Fibroblast of gingiva (primary cell): ENCODE measurements at regions not wholly inside any gene's neighbourhood (a gene's known extent, or its start where the extent isn't known, plus 50 kb on each side); places are given as distances from the start of the nearest gene placed in this dataset.
"Not testable (repeated sequence)": the region's sequence is repeated elsewhere in the genome, so short reads cannot be mapped to it uniquely, and the experiment has no call there.

Experiments used
- DNase-seq: peaks from one replicate; pipeline ENCODE4 v3.0.0-alpha.2; 2011; ENCODE audit warnings: low read depth

GRCh38 chr1:60914982-60915381 lies 167.4 kb upstream of the NFIA start:
- DNase-seq: no peak

GRCh38 chr1:60913708-60914107 lies 168.7 kb upstream of the NFIA start:
- DNase-seq: not testable (repeated sequence)

- DNase-seq: no peak
Observed at GRCh38 chr1:60913039-60913438, 169.3 kb upstream of the NFIA start.

GRCh38 chr1:60911966-60912697 lies 170.2 kb upstream of the NFIA start:
- no peak for DNase-seq

GRCh38 chr1:60908159-60908558 lies 174.2 kb upstream of the NFIA start:
- DNase-seq: no peak

GRCh38 chr1:60906526-60906925 lies 175.8 kb upstream of the NFIA start:
- DNase-seq: no peak

GRCh38 chr1:60906039-60906438 lies 176.3 kb upstream of the NFIA start:
- no peak for DNase-seq

GRCh38 chr1:60904099-60904851 lies 178.1 kb upstream of the NFIA start:
- DNase-seq: peak; percentile 83

- DNase-seq: peak; percentile 73
Observed at GRCh38 chr1:60903591-60903990, 178.8 kb upstream of the NFIA start.

- no peak for DNase-seq
Observed at GRCh38 chr1:60899464-60899863, 182.9 kb upstream of the NFIA start.

GRCh38 chr1:60898987-60899386 lies 183.4 kb upstream of the NFIA start:
- DNase-seq: no peak

GRCh38 chr1:60898413-60898812 lies 183.9 kb upstream of the NFIA start:
- DNase-seq: no peak

- DNase-seq: no peak
Observed at GRCh38 chr1:60896701-60897363, 185.5 kb upstream of the NFIA start.

- DNase-seq: no peak
Observed at GRCh38 chr1:60895701-60896100, 186.7 kb upstream of the NFIA start.

- no peak for DNase-seq
Observed at GRCh38 chr1:60895252-60895651, 187.1 kb upstream of the NFIA start.

- no peak for DNase-seq
Observed at GRCh38 chr1:60894741-60895140, 187.6 kb upstream of the NFIA start.

GRCh38 chr1:60894130-60894529 lies 188.2 kb upstream of the NFIA start:
- DNase-seq: no peak

GRCh38 chr1:60893136-60893930 lies 189.0 kb upstream of the NFIA start:
- DNase-seq: no peak

GRCh38 chr1:60891765-60892164 lies 190.6 kb upstream of the NFIA start:
- peak; percentile 2 for DNase-seq

GRCh38 chr1:60891281-60891680 lies 191.1 kb upstream of the NFIA start:
- DNase-seq: no peak

GRCh38 chr1:60890664-60891063 lies 191.7 kb upstream of the NFIA start:
- no peak for DNase-seq

GRCh38 chr1:60889709-60890108 lies 192.7 kb upstream of the NFIA start:
- DNase-seq: no peak
